Central memory CD4-positive, alpha-beta T cell (primary cell): ENCODE measurements at regions not wholly inside any gene's neighbourhood (a gene's known extent, or its start where the extent isn't known, plus 50 kb on each side); places are given as distances from the start of the nearest gene placed in this dataset.
"Not testable (repeated sequence)": the region's sequence is repeated elsewhere in the genome, so short reads cannot be mapped to it uniquely, and the experiment has no call there.

Source experiments
- DNase-seq: peaks from one replicate; pipeline ENCODE4 v3.0.0; 2022

- no peak for DNase-seq
Measured at GRCh38 chr5:94102849-94103248, 361.4 kb upstream of the POU5F2 start.

- DNase-seq, result not testable (repeated sequence)
Measured at GRCh38 chr5:94097384-94097783, 356.0 kb upstream of the POU5F2 start.

DNA sequence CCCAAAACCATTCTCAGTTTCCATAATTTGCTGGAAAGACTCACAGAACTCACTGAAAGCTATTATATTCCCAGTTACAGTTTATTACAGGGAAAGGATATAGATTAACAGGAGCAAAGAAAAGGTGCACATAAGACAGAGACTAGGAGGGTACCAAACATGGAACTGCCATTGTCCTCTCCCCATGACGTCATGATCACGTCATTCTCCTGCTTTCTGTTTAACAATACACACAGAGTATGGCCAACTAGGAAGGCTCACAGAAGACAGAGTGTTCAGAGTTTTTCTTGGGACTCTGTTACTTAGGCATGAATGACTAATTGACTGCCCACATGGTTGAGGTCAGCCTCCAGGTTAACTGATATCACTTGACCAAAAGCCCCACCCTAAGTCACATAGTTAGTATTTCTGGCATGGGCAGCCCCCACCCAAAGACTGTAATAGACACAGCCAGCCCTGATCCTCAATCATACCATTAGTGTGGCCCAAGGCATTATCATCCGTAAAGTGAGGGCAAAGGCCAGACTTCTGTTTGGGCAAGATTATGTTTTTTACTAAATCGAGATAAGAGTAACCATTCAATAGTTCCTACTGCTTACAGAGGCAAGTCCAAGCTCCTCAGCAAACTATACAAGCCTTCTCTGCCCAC, 353.5 kb upstream of the POU5F2 start:
- DNase-seq, result no peak

GRCh38 chr5:94093300-94093699, 351.9 kb upstream of the POU5F2 start:
- DNase-seq, result no peak

GRCh38 chr5:94086635-94087034, 345.2 kb upstream of the POU5F2 start:
- DNase-seq, result not testable (repeated sequence)

- DNase-seq, result no peak
Measured at GRCh38 chr5:94086194-94086593, 344.8 kb upstream of the POU5F2 start.

GRCh38 chr5:94082405-94082804, 341.0 kb upstream of the POU5F2 start:
- DNase-seq, result no peak

GRCh38 chr5:94081088-94081487, 339.7 kb upstream of the POU5F2 start:
- no peak for DNase-seq

DNA sequence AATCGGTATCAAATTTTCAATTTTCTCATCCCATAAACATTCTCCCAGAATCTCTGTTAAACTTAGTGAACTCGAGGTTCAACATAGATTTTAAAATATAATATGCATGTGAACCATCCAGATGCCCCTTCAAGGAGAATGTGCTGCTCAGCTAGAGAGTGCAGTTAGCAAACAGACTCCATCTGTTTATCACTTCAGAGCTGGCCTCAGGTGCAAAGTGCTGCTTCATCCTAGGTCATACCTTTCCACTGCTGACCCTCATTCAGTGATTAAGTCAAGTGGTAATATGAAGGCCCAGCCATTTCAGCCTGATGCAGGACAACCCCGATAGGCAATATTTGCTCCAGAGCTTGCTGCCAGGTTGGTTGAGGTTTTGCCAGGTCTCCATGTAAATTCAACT, 339.0 kb upstream of the POU5F2 start:
- no peak for DNase-seq

- DNase-seq, result no peak
Measured at GRCh38 chr5:94072116-94072515, 330.7 kb upstream of the POU5F2 start.

- DNase-seq, result no peak
Measured at GRCh38 chr5:94066437-94067207, 325.2 kb upstream of the POU5F2 start.

DNA sequence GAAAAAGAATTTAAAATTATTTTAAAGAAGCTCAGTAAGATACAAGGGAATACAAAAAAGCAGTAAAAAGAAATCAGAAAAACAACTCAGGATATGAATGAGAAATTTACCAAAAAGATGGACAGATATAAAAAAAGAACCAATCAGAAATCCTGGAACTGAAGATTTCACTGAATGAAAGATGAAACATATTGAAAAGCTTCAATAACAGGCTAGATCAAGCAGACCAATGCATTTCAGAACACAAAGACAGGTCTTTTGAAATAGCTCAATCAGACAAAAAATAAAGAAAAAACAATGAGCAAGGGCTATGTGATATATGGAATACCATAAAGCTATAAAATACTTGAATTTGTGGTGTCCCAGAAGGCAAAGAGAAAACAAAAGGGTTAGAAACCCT, 322.6 kb upstream of the POU5F2 start:
- DNase-seq, result no peak

DNA sequence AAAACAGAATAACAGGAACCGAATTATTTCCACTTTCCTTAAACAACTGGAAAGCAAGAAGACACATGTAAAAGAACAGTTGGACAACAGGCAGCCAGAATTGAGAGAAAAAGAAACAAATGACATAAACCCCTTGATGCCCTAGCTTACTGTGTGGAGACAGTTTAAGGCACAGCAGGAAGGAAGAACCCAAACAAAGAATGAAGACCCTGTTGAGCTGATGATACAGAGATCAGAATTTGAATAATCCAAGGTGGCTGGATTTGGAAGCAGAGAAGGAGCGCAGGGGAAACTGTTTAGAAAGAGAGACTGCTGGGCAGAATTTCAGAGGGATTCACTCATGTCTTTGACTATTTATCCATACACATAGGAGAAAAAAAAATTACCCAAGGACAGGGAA, 316.3 kb upstream of the POU5F2 start:
- DNase-seq, result no peak

GRCh38 chr5:94057217-94057616, 315.8 kb upstream of the POU5F2 start:
- no peak for DNase-seq

DNA sequence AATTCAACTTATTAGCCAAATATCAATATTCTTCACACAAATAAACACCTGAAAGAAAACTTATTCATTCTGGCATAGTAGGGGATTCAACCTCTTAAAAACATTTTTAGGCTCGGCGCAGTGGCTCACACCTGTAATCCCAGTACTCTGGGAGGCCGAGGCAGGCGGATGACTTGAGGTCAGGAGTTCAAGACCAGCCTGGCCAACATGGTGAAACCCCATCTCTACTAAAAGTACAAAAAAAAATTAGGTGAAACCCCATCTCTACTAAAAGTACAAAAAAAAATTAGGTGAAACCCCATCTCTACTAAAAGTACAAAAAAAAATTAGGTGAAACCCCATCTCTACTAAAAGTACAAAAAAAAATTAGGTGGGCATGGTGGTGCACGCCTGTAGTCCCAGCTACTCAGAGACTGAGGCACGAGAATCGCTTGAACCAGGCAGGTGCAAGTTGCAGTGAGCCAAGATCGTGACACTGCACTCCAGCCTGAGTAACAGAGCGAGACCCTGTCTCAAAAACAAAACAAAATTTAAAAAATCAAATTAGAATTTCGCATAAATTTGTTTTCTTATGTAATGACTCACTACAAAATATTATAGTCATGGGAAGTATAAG, 308.0 kb upstream of the POU5F2 start:
- DNase-seq, result not testable (repeated sequence)

- DNase-seq, result no peak
Measured at GRCh38 chr5:94045839-94046782, 304.7 kb upstream of the POU5F2 start.

GRCh38 chr5:94043311-94043710, 301.9 kb upstream of the POU5F2 start:
- no peak for DNase-seq

DNA sequence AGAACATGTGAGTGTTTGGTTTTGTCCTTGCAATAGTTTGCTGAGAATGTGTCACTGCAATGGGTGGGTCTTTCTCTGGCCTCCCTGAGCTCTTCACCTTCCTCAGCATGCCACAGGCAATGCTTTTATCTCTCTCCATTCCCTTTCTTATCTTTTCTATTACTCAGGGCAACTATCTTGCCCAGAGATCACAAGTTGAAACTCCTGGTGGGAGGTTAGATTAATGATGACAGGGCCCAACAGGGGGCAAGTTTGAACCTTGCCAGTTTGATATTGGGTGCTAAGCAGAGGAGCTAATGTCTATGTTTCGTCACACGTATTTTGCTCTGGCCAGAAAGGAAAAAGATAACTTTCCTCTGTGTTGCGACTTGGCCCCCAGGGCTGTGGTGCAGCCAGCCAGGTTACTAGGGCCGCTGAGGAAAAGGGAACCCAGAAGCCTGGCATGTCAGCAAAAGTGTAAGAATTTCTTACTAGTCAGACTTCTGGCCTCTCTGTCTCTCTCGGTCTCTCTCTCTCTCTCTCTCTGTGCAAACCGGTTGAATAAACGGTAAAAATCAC, 299.3 kb upstream of the POU5F2 start:
- no peak for DNase-seq

- DNase-seq, result no peak
Measured at GRCh38 chr5:94039101-94039500, 297.7 kb upstream of the POU5F2 start.

DNA sequence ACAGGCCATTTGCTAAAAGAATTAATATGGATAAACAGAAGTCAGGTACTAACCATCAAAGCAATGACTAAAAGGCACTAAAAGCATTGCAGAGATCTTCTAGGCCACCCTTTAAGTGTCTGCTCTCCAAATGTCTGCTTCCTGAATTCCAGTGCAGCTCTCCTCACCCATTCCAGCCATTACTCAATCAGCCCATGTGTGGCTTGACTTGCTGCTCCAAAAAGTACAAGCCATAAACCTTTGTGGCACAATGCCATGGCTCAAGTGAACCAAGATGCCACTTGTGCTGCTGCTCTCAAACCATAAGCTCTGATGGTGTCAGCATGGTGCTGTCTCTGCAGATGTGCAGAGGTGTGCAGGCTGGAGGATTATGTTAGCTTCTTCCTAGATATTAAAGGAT, 290.2 kb upstream of the POU5F2 start:
- no peak for DNase-seq

DNA sequence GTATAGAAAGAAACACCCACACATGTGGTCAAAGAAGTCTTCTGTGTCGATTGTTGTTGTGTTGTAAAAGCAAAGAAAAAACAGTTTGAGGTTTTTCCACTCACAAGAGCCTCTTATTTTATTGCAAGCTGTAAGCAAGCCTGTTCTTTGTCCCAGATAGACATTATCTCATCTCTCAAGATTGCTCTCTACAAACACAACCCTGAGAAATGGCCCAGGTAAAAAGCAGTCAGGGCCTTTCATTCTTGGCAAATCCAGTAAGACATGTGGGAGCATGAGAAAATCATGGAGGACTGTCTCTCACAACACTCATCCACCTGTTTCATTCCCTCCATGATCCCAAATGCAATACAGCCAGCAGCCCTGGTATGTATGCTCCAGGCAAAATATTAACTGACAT, 286.6 kb upstream of the POU5F2 start:
- no peak for DNase-seq

- no peak for DNase-seq
Measured at GRCh38 chr5:94027145-94027544, 285.7 kb upstream of the POU5F2 start.
